GM12892 (cell line): ENCODE measurements at regions not wholly inside any gene's neighbourhood (a gene's known extent, or its start where the extent isn't known, plus 50 kb on each side); places are given as distances from the start of the nearest gene placed in this dataset.

ENCODE experiments used
- POLR2A ChIP-seq: IDR thresholded peaks from 2 replicates; pipeline ENCODE4 v1.6.1; 2011; ENCODE audit warnings: low read depth, low read length, control low read depth
- POLR2AphosphoS5 ChIP-seq: IDR thresholded peaks from 2 replicates; pipeline ENCODE4 v1.6.1; 2011; ENCODE audit warnings: low read depth, low read length, control low read depth

DNA sequence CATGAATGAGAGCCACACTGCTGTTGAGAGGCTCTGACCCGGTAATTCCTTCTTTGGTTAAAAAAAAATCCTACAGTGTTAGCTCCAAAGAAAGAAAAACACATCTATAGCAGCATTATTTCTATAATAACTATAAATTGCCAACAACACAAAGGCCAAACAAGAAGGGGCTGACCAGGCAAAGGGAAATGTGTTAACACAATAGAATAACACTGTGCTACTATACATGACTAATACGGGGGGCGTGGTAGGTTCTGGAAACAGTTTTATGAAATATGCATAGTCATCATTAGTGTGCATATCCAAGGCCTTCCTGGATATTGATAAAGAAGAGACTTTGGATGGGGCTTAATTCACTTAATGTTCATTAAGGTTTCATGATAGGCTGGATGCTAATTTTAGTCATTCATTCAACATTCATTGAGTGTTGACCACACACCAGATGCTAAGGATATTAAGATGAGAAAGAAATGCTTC, 50.0 kb upstream of the CCL1 start:
- TF ChIP-seq POLR2AphosphoS5 (no peak), POLR2A (no peak)
